ENCODE measurements at regions not wholly inside any gene's neighbourhood (a gene's known extent, or its start where the extent isn't known, plus 50 kb on each side); places are given as distances from the start of the nearest gene placed in this dataset.

GRCh38 chr10:111556666-111557065, 479.8 kb downstream of the ADRA2A start:
- TF ChIP-seq ATF3 (CRISPR knock-in tag; conservative IDR thresholded peaks at IDR 0.05) (no peak), CTCF (IDR thresholded peaks at IDR 0.05) (no peak), FOXJ3 (CRISPR knock-in tag; IDR thresholded peaks at IDR 0.05; ENCODE audit: borderline replicate concordance) (no peak), KAT7 (CRISPR knock-in tag; IDR thresholded peaks at IDR 0.05; ENCODE audit: borderline replicate concordance) (no peak), ELF4 (CRISPR knock-in tag; IDR thresholded peaks at IDR 0.05; ENCODE audit: low read depth) (no peak), SP1 (CRISPR knock-in tag; conservative IDR thresholded peaks at IDR 0.05) (no peak), TCF7 (CRISPR knock-in tag; IDR thresholded peaks at IDR 0.05; ENCODE audit: low read depth) (no peak)

Measured in WTC11 (cell line).